Gastroesophageal sphincter (tissue), 4 donors: ENCODE measurements at regions not wholly inside any gene's neighbourhood (a gene's known extent, or its start where the extent isn't known, plus 50 kb on each side); places are given as distances from the start of the nearest gene placed in this dataset.

ENCODE experiments used
- ATAC-seq: fragments of 150-250 bp; one replicate; pipeline ENCODE4 v1.9.1; 2016; ENCODE audit warnings: mild to moderate bottlenecking, moderate library complexity
- H3K27ac ChIP-seq, 4 donors: fragments of 200-600 bp; sonication (generic) in 3 of 4; 1 replicate in 3 of 4; 2 replicates in 1 of 4; pipeline ENCODE4 v1.5.1; 2016 to 2019
- H3K27me3 ChIP-seq: fragments of 200-600 bp; sonication (generic); one replicate; pipeline ENCODE4 v1.5.1; 2019
- H3K36me3 ChIP-seq, 2 donors: fragments of 200-600 bp; sonication (generic); one replicate each; pipeline ENCODE4 v1.5.1; 2019; ENCODE audit warnings: control low read depth in 1 of 2
- H3K4me1 ChIP-seq, 3 donors: fragments of 200-600 bp; sonication (generic); 1 replicate in 2 of 3; 2 replicates in 1 of 3; pipeline ENCODE4 v1.5.1; 2016 to 2019; ENCODE audit warnings: control low read depth in 2 of 3
- H3K4me3 ChIP-seq, 2 donors: fragments of 200-600 bp; sonication (generic); one replicate each; pipeline ENCODE4 v1.5.1; 2019; ENCODE audit warnings: mild to moderate bottlenecking in 1 of 2, moderate library complexity in 1 of 2
- H3K9me3 ChIP-seq, 3 donors: fragments of 200-600 bp; sonication (generic); one replicate each; pipeline ENCODE4 v1.5.1; 2017 to 2019; ENCODE audit warnings: control low read depth in 2 of 3
- EP300 ChIP-seq: sonication (generic); formaldehyde crosslinking; IDR thresholded peaks from one replicate; pipeline ENCODE4 v1.6.1; 2017; ENCODE audit warnings: antibody characterized with exemption, mild to moderate bottlenecking
- POLR2A ChIP-seq, 2 donors: fragments of 450-650 bp; IDR thresholded peaks; one replicate each; pipeline ENCODE4 v1.6.1; 2017; ENCODE audit warnings: antibody characterized with exemption in 2 of 2, mild to moderate bottlenecking in 2 of 2, moderate library complexity in 1 of 2
- POLR2AphosphoS5 ChIP-seq: sonication (generic); formaldehyde crosslinking; IDR thresholded peaks from one replicate; pipeline ENCODE4 v1.6.1; 2017; ENCODE audit warnings: antibody characterized with exemption
- WGBS, 2 donors: methylation state at CpG; one replicate each; pipeline ENCODE4 v1.1.5; 2018; ENCODE audit warnings: low coverage in 1 of 2; 5-methylcytosine and 5-hydroxymethylcytosine counted together
- TF ChIP-seq, protein P1 (sequence below), 4 experiments: fragments of 200-600 bp in 2 of 4; fragments of 450-650 bp in 2 of 4; sonication (generic) in 1 of 4; IDR thresholded peaks; one replicate each; pipeline ENCODE4 v1.5.1; 2017 to 2019; ENCODE audit warnings: antibody characterized with exemption in 4 of 4, mild to moderate bottlenecking in 2 of 4, moderate library complexity in 2 of 4

DNA sequence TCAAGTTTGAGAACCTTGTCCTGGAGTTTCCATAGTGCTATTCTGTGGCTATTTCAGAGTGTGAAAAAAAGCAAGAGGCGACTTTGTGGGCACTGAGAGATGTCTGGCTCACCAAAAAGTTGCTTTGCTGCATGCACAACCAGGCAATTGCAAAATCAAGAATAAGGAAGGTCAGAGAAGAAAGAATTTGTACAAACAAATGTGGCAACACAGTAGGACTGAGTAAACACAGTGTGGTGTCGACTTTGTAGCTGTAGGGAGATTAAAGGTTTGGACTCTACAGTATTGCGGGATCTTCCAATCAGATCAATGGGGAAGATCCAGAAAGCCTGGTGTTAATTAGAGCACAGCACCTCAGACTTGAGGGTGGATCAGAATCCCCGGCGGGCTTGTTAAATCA lies 88.1 kb upstream of the PLPP4 start:
- Histone ChIP-seq H3K36me3 (no peaks in the 10 kb centered on the region), H3K4me3 (no peak overlapping the region), H3K27me3 (peaks cover 3% of the 10 kb centered on the region), H3K4me1 (no peaks in the 10 kb centered on the region), H3K9me3 (no peaks in the 10 kb centered on the region), H3K27ac (no peak overlapping the region)
- TF ChIP-seq EP300: no peak
- no peak for TF ChIP-seq POLR2AphosphoS5
- TF ChIP-seq POLR2A (IDR thresholded peaks at IDR 0.05): no peak
- TF ChIP-seq, protein P1, sequence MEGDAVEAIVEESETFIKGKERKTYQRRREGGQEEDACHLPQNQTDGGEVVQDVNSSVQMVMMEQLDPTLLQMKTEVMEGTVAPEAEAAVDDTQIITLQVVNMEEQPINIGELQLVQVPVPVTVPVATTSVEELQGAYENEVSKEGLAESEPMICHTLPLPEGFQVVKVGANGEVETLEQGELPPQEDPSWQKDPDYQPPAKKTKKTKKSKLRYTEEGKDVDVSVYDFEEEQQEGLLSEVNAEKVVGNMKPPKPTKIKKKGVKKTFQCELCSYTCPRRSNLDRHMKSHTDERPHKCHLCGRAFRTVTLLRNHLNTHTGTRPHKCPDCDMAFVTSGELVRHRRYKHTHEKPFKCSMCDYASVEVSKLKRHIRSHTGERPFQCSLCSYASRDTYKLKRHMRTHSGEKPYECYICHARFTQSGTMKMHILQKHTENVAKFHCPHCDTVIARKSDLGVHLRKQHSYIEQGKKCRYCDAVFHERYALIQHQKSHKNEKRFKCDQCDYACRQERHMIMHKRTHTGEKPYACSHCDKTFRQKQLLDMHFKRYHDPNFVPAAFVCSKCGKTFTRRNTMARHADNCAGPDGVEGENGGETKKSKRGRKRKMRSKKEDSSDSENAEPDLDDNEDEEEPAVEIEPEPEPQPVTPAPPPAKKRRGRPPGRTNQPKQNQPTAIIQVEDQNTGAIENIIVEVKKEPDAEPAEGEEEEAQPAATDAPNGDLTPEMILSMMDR (IDR thresholded peaks at IDR 0.05): no peak
- 39 to 62% methylated on average over 3 to 4 of the region's 5 CpGs for WGBS, 2 donors
- no peak for ATAC-seq

DNA sequence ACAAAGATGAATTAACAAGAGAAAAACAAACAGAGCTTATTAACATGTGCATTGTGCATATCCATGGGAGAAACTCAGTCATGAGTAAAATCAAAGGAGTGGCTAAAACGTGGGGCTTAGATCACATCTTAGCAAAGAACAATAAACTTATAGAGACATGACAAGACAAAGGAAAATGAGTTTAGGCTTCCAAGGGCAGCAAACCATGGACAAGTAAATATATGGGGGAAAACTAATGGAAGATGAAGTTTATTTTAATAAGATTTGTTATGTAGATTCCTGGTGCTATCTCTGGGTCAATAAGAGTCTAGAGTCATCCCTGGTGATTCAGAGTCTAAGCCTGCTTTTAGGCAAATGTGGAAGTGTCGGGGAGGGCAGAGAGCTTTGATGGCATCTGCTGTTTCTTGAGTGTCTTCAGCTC lies 87.2 kb upstream of the PLPP4 start:
- Histone ChIP-seq H3K27ac (no peak overlapping the region), H3K4me1 (no peaks in the 10 kb centered on the region), H3K4me3 (no peak overlapping the region), H3K36me3 (no peaks in the 10 kb centered on the region), H3K27me3 (peaks cover 3% of the 10 kb centered on the region), H3K9me3 (no peaks in the 10 kb centered on the region)
- no peak for ATAC-seq
- TF ChIP-seq EP300 (no peak), POLR2AphosphoS5 (no peak), POLR2A (IDR thresholded peaks at IDR 0.05) (no peak)
- TF ChIP-seq, protein P1 (IDR thresholded peaks at IDR 0.05): no peak
- 48 to 52% methylated on average over 2 of the region's 2 CpGs for WGBS, 2 donors

GRCh38 chr10:120371856-120372255 lies 85.2 kb upstream of the PLPP4 start:
- H3K4me1 ChIP-seq: no peaks in the 10 kb centered on the region
- ATAC-seq: no peak
- WGBS, 2 donors: 68 to 88% methylated on average over 4 of the region's 4 CpGs
- no peaks in the 10 kb centered on the region for H3K9me3 ChIP-seq
- H3K27me3 ChIP-seq: peaks cover 3% of the 10 kb centered on the region
- H3K27ac ChIP-seq: no peak overlapping the region
- TF ChIP-seq EP300 (no peak), POLR2AphosphoS5 (no peak), POLR2A (IDR thresholded peaks at IDR 0.05) (no peak)
- TF ChIP-seq, protein P1 (IDR thresholded peaks at IDR 0.05): no peak
- H3K4me3 ChIP-seq: no peak overlapping the region
- no peaks in the 10 kb centered on the region for H3K36me3 ChIP-seq

DNA sequence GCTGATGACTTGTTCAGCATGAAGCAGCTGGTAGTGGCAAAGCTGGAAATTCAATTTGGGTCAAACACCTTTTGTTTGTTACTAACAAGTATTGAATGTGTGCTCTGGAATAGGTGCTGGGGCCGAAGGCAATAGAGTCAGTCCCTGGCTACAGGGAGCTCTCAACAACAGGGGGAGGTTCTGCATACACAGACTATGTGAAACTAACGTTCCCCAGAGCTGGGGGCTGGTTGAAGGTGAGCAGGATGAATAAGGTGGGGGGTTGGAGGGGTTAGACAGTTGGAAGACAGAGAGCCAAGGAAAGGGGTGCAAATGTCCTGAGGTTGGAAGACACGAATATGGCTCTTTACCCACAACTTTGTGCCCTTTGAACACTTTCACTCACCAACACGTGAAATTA lies 84.1 kb upstream of the PLPP4 start:
- Histone ChIP-seq H3K27me3 (peaks cover 3% of the 10 kb centered on the region), H3K4me1 (no peaks in the 10 kb centered on the region), H3K9me3 (no peaks in the 10 kb centered on the region), H3K4me3 (no peak overlapping the region), H3K36me3 (no peaks in the 10 kb centered on the region), H3K27ac (no peak overlapping the region)
- TF ChIP-seq POLR2A (IDR thresholded peaks at IDR 0.05) (no peak), EP300 (no peak), POLR2AphosphoS5 (no peak)
- TF ChIP-seq, protein P1 (IDR thresholded peaks at IDR 0.05): no peak
- WGBS, 2 donors: 53 to 59% methylated on average over 4 of the region's 4 CpGs
- ATAC-seq: no peak

GRCh38 chr10:120375666-120376065 lies 81.4 kb upstream of the PLPP4 start:
- Histone ChIP-seq H3K4me3 (no peak overlapping the region), H3K36me3 (no peaks in the 10 kb centered on the region), H3K27ac (no peak overlapping the region), H3K27me3 (peaks cover 6% of the 10 kb centered on the region), H3K4me1 (no peaks in the 10 kb centered on the region), H3K9me3 (no peaks in the 10 kb centered on the region)
- no peak for ATAC-seq
- TF ChIP-seq POLR2A (IDR thresholded peaks at IDR 0.05) (no peak), POLR2AphosphoS5 (no peak), EP300 (no peak)
- TF ChIP-seq, protein P1 (IDR thresholded peaks at IDR 0.05): no peak
- WGBS, 2 donors: 24 to 26% methylated on average over 4 of the region's 4 CpGs
